C4-2B (cell line): ENCODE measurements at regions not wholly inside any gene's neighbourhood (a gene's known extent, or its start where the extent isn't known, plus 50 kb on each side); places are given as distances from the start of the nearest gene placed in this dataset.

Experiments
- ZFX ChIP-seq: fragments of 450-650 bp; IDR thresholded peaks from 2 replicates; pipeline ENCODE4 v1.6.1; 2017
- TF ChIP-seq, protein P1 (sequence below): fragments of 450-650 bp; conservative IDR thresholded peaks from 2 replicates; pipeline ENCODE4 v1.5.1; 2017; ENCODE audit warnings: mild to moderate bottlenecking

GRCh38 chr7:41024126-41024525 is 678.8 kb downstream of the INHBA start:
- TF ChIP-seq, protein P1, sequence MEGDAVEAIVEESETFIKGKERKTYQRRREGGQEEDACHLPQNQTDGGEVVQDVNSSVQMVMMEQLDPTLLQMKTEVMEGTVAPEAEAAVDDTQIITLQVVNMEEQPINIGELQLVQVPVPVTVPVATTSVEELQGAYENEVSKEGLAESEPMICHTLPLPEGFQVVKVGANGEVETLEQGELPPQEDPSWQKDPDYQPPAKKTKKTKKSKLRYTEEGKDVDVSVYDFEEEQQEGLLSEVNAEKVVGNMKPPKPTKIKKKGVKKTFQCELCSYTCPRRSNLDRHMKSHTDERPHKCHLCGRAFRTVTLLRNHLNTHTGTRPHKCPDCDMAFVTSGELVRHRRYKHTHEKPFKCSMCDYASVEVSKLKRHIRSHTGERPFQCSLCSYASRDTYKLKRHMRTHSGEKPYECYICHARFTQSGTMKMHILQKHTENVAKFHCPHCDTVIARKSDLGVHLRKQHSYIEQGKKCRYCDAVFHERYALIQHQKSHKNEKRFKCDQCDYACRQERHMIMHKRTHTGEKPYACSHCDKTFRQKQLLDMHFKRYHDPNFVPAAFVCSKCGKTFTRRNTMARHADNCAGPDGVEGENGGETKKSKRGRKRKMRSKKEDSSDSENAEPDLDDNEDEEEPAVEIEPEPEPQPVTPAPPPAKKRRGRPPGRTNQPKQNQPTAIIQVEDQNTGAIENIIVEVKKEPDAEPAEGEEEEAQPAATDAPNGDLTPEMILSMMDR, result no peak
- no peak for TF ChIP-seq ZFX
